ENCODE measurements at regions not wholly inside any gene's neighbourhood (a gene's known extent, or its start where the extent isn't known, plus 50 kb on each side); places are given as distances from the start of the nearest gene placed in this dataset.

DNA sequence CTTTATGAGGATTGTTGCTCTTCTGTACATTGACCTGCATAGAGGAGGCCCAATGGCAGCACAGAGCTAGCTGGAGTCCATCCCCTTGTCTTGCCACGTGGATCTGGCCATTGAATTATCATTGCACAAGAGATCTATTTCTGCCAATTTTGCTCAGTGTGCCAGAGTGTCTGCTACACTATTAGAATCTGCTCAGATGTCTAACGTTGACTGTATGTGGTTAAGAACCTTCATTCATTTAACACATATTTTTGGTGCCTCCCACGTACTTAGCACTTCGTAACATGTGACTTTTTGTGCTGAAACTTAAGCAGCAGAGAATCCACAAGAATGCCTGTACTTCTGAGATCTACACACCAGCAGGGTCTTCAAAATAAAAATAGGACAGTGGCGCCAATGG is 166.0 kb upstream of the VASH1 start:
- Mint-ChIP-seq H3K4me3 (no peak overlapping the region), H3K4me1 (no peaks in the 10 kb centered on the region), H3K27ac (no peak overlapping the region), H3K36me3 (no peaks in the 10 kb centered on the region), H3K27me3 (ENCODE audit: low read depth in 3 of 3) (peaks cover 2 to 15% (median 10%) of the 10 kb centered on the region in 3 donors), H3K9me3 (peaks cover 0 to 2% (median 0%) of the 10 kb centered on the region in 7 donors)
- Histone ChIP-seq H3K4me3 (replicated peaks in 1 of 3; ENCODE audit: low read depth in 2 of 3, low read length in 3 of 3) (no peak overlapping the region), H3K4me2 (replicated peaks; ENCODE audit: extremely low read depth, low read length, poor library complexity, severe bottlenecking) (no peak overlapping the region), H2AFZ (ENCODE audit: insufficient read depth, low read depth, low read length, poor library complexity, severe bottlenecking) (no peak overlapping the region), H3K79me2 (ENCODE audit: insufficient read depth, low read length) (no peaks in the 10 kb centered on the region), H3K27me3 (ENCODE audit: control insufficient read depth in 2 of 2, insufficient read depth in 2 of 2, low read length in 2 of 2) (no peaks in the 10 kb centered on the region), H4K20me1 (ENCODE audit: insufficient read depth, low read length) (no peaks in the 10 kb centered on the region), H3K36me3 (replicated peaks in 1 of 2; ENCODE audit: control insufficient read depth in 1 of 2, insufficient read depth in 2 of 2, low read length in 2 of 2) (no peaks in the 10 kb centered on the region), H3K4me1 (ENCODE audit: control insufficient read depth in 1 of 2, insufficient read depth in 2 of 2, low read length in 2 of 2) (no peaks in the 10 kb centered on the region), H3K27ac (ENCODE audit: low read depth in 1 of 2, low read length in 2 of 2) (no peak overlapping the region), H3K9ac (ENCODE audit: insufficient read depth, low read length, poor library complexity, severe bottlenecking) (no peak overlapping the region), H3K9me3 (replicated peaks in 1 of 2; ENCODE audit: control insufficient read depth in 1 of 2, insufficient read depth in 1 of 2, low read length in 2 of 2) (no peaks in the 10 kb centered on the region)
- TF ChIP-seq, protein P1, sequence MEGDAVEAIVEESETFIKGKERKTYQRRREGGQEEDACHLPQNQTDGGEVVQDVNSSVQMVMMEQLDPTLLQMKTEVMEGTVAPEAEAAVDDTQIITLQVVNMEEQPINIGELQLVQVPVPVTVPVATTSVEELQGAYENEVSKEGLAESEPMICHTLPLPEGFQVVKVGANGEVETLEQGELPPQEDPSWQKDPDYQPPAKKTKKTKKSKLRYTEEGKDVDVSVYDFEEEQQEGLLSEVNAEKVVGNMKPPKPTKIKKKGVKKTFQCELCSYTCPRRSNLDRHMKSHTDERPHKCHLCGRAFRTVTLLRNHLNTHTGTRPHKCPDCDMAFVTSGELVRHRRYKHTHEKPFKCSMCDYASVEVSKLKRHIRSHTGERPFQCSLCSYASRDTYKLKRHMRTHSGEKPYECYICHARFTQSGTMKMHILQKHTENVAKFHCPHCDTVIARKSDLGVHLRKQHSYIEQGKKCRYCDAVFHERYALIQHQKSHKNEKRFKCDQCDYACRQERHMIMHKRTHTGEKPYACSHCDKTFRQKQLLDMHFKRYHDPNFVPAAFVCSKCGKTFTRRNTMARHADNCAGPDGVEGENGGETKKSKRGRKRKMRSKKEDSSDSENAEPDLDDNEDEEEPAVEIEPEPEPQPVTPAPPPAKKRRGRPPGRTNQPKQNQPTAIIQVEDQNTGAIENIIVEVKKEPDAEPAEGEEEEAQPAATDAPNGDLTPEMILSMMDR (IDR thresholded peaks at IDR 0.05) = no peak
- DNase-seq = no peak
- 61% methylated on average over 4 of the region's 5 CpGs for WGBS (ENCODE audit: insufficient coverage)
- intact Hi-C loops (cut with micrococcal nuclease) = no loop called here

DNA sequence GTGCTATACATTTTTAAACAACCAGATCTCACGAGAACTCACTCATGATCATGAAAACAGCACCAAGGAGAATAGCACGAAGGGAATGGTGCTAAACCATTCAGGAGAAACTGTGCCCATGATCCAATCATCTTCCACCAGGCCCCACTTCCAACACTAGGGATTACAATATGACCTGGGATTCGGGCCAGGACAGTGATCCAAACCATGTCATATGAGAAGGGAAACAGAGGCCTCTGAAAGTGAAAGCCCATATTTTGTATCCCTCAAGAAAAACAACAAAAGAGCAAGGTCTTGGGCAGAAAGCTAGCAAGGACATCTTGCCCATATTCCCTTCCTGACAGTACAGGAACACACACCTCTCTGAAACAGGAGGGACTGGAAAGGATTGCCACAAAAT is 163.9 kb upstream of the VASH1 start:
- Mint-ChIP-seq H3K4me3 (no peak overlapping the region), H3K27me3 (ENCODE audit: low read depth in 3 of 3) (peaks cover 2 to 15% (median 10%) of the 10 kb centered on the region in 3 donors)
- no peaks in the 10 kb centered on the region for H3K4me1 ChIP-seq (ENCODE audit: control insufficient read depth in 1 of 2, insufficient read depth in 2 of 2, low read length in 2 of 2)

More for the DNA sequence above, 163.9 kb upstream of the VASH1 start:
- H3K36me3 ChIP-seq (replicated peaks in 1 of 2; ENCODE audit: control insufficient read depth in 1 of 2, insufficient read depth in 2 of 2, low read length in 2 of 2) = no peaks in the 10 kb centered on the region
- H3K79me2 ChIP-seq (ENCODE audit: insufficient read depth, low read length) = no peaks in the 10 kb centered on the region
- DNase-seq = no peak
- H3K9me3 Mint-ChIP-seq = peaks cover 0 to 12% (median 4%) of the 10 kb centered on the region in 7 donors
- no peak overlapping the region for H3K4me2 ChIP-seq (replicated peaks; ENCODE audit: extremely low read depth, low read length, poor library complexity, severe bottlenecking)
- H3K4me1 Mint-ChIP-seq = no peaks in the 10 kb centered on the region
- peaks cover 0 to 4% of the 10 kb centered on the region in 2 donors for H3K9me3 ChIP-seq (replicated peaks in 1 of 2; ENCODE audit: control insufficient read depth in 1 of 2, insufficient read depth in 1 of 2, low read length in 2 of 2)
- no peaks in the 10 kb centered on the region for H3K27me3 ChIP-seq (ENCODE audit: control insufficient read depth in 2 of 2, insufficient read depth in 2 of 2, low read length in 2 of 2)
- H3K27ac ChIP-seq (ENCODE audit: low read depth in 1 of 2, low read length in 2 of 2) = no peak overlapping the region
- H3K36me3 Mint-ChIP-seq = no peaks in the 10 kb centered on the region
- TF ChIP-seq, protein P1 (IDR thresholded peaks at IDR 0.05) = no peak
- intact Hi-C loops (cut with micrococcal nuclease) = no loop called here
- no peaks in the 10 kb centered on the region for H4K20me1 ChIP-seq (ENCODE audit: insufficient read depth, low read length)
- 97% methylated on average over 3 of the region's 3 CpGs for WGBS (ENCODE audit: insufficient coverage)
- no peak overlapping the region for H3K27ac Mint-ChIP-seq
- H2AFZ ChIP-seq (ENCODE audit: insufficient read depth, low read depth, low read length, poor library complexity, severe bottlenecking) = no peak overlapping the region
- no peak overlapping the region for H3K4me3 ChIP-seq (replicated peaks in 1 of 3; ENCODE audit: low read depth in 2 of 3, low read length in 3 of 3)
- no peak overlapping the region for H3K9ac ChIP-seq (ENCODE audit: insufficient read depth, low read length, poor library complexity, severe bottlenecking)
